HepG2 (cell line): ENCODE measurements at regions not wholly inside any gene's neighbourhood (a gene's known extent, or its start where the extent isn't known, plus 50 kb on each side); places are given as distances from the start of the nearest gene placed in this dataset.

Experiments used
- ATAC-seq: fragments of 200-7000 bp; cut with Tn5 transposase; 3 replicates; pipeline ENCODE4 v1.9.1; 2020; ENCODE audit warnings: mild to moderate bottlenecking, moderate library complexity
- BruUV-seq: library from RNA; stranded (reverse); fragments of 400-500 nt; replicated peaks from 2 replicates; lab custom pipeline; 2021; lab: Mats Ljungman, UMichigan
- CTCF ChIA-PET: fragments of 300-600 bp; formaldehyde crosslinking; extraction: SDS; loops from one replicate; lab custom pipeline; 2021; ENCODE audit warnings: low total read pairs, inconsistent platforms, low intra/inter-chr PET ratio; lab: Yijun Ruan, JAX
- POLR2A ChIA-PET: fragments of 350-600 bp; sonication (Branson Sonifier 250); formaldehyde crosslinking; loops from one replicate; lab custom pipeline; 2020; ENCODE audit warnings: antibody characterized with exemption, inconsistent platforms; lab: Yijun Ruan, JAX
- DNase-seq: peaks from one replicate; pipeline ENCODE4 v3.0.0-alpha.2; 2015; ENCODE audit warnings: low spot score
- FAIRE-seq: peaks from 3 replicates; lab custom pipeline; 2011; peaks lifted over from hg19 to GRCh38; lab: Jason Lieb, UNC
- H2AFZ ChIP-seq: one replicate; pipeline ENCODE4 v1.6.1; 2011; ENCODE audit warnings: low read length, inconsistent platforms
- H3K27ac ChIP-seq: fragments of 300-600 bp; 3 replicates; pipeline ENCODE4 v1.8.0; 2011; ENCODE audit warnings: mixed run types, mild to moderate bottlenecking, mixed read lengths, low read length, inconsistent platforms; ENCODE audit not compliant: insufficient read depth; ENCODE audit errors: extremely low read length
- H3K27me3 ChIP-seq, 2 experiments: fragments of 200-600 bp in 1 of 2; 2 replicates in 1 of 2; 3 replicates in 1 of 2; pipeline versions ENCODE4 v1.6.0 to v1.8.0; 2011; ENCODE audit warnings: low read length in 2 of 2, mild to moderate bottlenecking in 2 of 2, moderate library complexity in 2 of 2, inconsistent platforms in 1 of 2; ENCODE audit not compliant: insufficient read depth in 2 of 2, control insufficient read depth in 1 of 2
- H3K36me3 ChIP-seq, 2 experiments: fragments of 200-600 bp in 1 of 2; replicated peaks in 1 of 2; 2 replicates in 1 of 2; 3 replicates in 1 of 2; pipeline versions ENCODE4 v1.5.1 to v1.8.0; 2011; ENCODE audit warnings: low read length in 2 of 2, inconsistent platforms in 1 of 2; ENCODE audit not compliant: insufficient read depth in 2 of 2, control insufficient read depth in 1 of 2
- H3K4me1 ChIP-seq: 2 replicates; pipeline ENCODE4 v1.5.1; 2012; ENCODE audit warnings: low read length, inconsistent platforms; ENCODE audit not compliant: insufficient read depth
- H3K4me2 ChIP-seq: 2 replicates; pipeline ENCODE4 v1.6.0; 2011; ENCODE audit warnings: low read depth, low read length, inconsistent platforms
- H3K4me3 ChIP-seq, 3 experiments: fragments of 200-600 bp in 1 of 3; sonication (generic), shearing (Covaris generic) in 1 of 3; replicated peaks in 1 of 3; 2 replicates each; pipeline ENCODE4 v1.5.1; 2011 to 2016; ENCODE audit warnings: low read length in 3 of 3, inconsistent platforms in 2 of 3, low read depth in 2 of 3, mild to moderate bottlenecking in 2 of 3, control low read depth in 1 of 3, mixed read lengths in 1 of 3; ENCODE audit not compliant: insufficient read depth in 1 of 3
- H3K79me2 ChIP-seq: one replicate; pipeline ENCODE4 v1.6.1; 2011; ENCODE audit warnings: low read length, inconsistent platforms; ENCODE audit not compliant: insufficient read depth
- H3K9ac ChIP-seq: 2 replicates; pipeline ENCODE4 v1.6.0; 2011; ENCODE audit warnings: mild to moderate bottlenecking, low read depth, low read length, inconsistent platforms; ENCODE audit not compliant: insufficient read depth
- H3K9me3 ChIP-seq: 2 replicates; pipeline ENCODE4 v1.5.1; 2012; ENCODE audit warnings: mild to moderate bottlenecking, low read length
- H4K20me1 ChIP-seq: 2 replicates; pipeline ENCODE4 v1.6.0; 2011; ENCODE audit warnings: inconsistent platforms, mild to moderate bottlenecking, low read length, moderate library complexity; ENCODE audit not compliant: insufficient read depth
- GATAD2A ChIP-seq: IDR thresholded peaks from 2 replicates; pipeline ENCODE4 v1.6.1; 2016
- GFI1 ChIP-seq: sonication (generic); formaldehyde crosslinking; IDR thresholded peaks from 2 replicates; pipeline ENCODE4 v1.5.0; 2020; ENCODE audit warnings: missing genetic modification reagents, mild to moderate bottlenecking, borderline replicate concordance
- HOXA3 ChIP-seq: sonication (generic); formaldehyde crosslinking; IDR thresholded peaks from 2 replicates; pipeline ENCODE4 v1.5.0; 2020; ENCODE audit warnings: missing genetic modification reagents
- MXD4 ChIP-seq: IDR thresholded peaks from 2 replicates; pipeline ENCODE4 v1.6.1; 2016; ENCODE audit warnings: mild to moderate bottlenecking, missing biosample characterization, missing genetic modification reagents
- NFYC ChIP-seq: IDR thresholded peaks from 2 replicates; pipeline ENCODE4 v1.6.1; 2016; ENCODE audit warnings: missing genetic modification reagents, missing compliant biosample characterization
- ZNF138 ChIP-seq: sonication (generic); formaldehyde crosslinking; IDR thresholded peaks from 2 replicates; pipeline ENCODE4 v1.5.0; 2020; ENCODE audit warnings: mild to moderate bottlenecking, low read depth, missing genetic modification reagents
- ZNF160 ChIP-seq: sonication (generic); formaldehyde crosslinking; IDR thresholded peaks from 2 replicates; pipeline ENCODE4 v1.8.0; 2022; ENCODE audit warnings: mild to moderate bottlenecking, inconsistent platforms, missing genetic modification reagents
- WGBS: methylation state at CpG from one replicate; pipeline ENCODE4 v1.1.6; 2017; ENCODE audit warnings: low lambda C conversion rate; 5-methylcytosine and 5-hydroxymethylcytosine counted together
- in situ Hi-C: cut with HindIII; loops from 2 replicates; pipeline ENCODE4 v1.10.0; 2017; ENCODE audit warnings: low pct_unique_long_range_greater_than_20kb; ENCODE audit not compliant: extremely low pct_ligation_motif_present
- intact Hi-C: fragments of 100-400 bp; cut with micrococcal nuclease; formaldehyde crosslinking; loops from one replicate; pipeline ENCODE4 v1.10.0; 2022; ENCODE audit not compliant: unreplicated experiment
- TF ChIP-seq, protein P1 (sequence below): sonication (generic); formaldehyde crosslinking; IDR thresholded peaks from 2 replicates; pipeline ENCODE4 v1.5.0; 2020; ENCODE audit warnings: mild to moderate bottlenecking, missing genetic modification reagents, borderline replicate concordance

DNA sequence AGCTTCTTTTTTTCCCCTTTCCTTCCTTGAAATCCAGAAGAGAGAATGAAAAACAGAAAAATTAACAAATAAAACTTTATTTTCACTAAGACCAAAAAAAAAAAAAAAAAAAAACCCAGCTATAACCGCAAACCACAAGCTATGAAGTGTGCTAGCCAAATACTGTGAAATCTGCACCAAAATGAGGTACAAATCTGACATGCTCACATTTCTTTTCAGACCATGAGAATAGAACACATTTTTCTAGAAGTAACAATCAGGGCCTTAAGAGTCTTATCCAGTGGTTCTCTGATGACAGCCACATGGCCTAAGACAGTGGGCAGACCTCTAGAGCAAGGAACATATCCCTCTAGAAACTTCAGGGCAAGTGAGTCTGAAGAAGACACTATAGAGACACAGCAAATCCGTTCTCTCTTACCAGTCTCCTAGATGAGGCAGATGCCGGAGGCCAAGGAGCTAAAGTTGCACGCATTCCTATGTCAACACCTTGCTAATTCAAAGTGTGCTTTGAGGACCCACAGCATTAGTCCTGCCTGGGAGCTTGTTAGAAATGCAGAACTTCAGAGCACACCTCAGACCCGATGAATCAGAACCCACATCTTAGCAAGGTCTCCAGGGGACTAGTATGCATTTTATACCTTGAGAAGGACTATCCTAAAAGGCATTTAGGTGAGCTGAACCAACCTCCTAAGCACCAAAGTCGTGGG, 317.1 kb downstream of the MYCN start:
- ATAC-seq (no peak), DNase-seq (no peak)
- H3K79me2 ChIP-seq = no peaks in the 10 kb centered on the region
- ChIA-PET CTCF (no interaction called here), POLR2A (no interaction called here)
- in situ Hi-C loops = no loop called here
- no peak overlapping the region for H3K4me3 ChIP-seq
- H2AFZ ChIP-seq = no peak overlapping the region
- no peak for TF ChIP-seq ZNF138 (CRISPR knock-in tag)
- TF ChIP-seq, protein P1, sequence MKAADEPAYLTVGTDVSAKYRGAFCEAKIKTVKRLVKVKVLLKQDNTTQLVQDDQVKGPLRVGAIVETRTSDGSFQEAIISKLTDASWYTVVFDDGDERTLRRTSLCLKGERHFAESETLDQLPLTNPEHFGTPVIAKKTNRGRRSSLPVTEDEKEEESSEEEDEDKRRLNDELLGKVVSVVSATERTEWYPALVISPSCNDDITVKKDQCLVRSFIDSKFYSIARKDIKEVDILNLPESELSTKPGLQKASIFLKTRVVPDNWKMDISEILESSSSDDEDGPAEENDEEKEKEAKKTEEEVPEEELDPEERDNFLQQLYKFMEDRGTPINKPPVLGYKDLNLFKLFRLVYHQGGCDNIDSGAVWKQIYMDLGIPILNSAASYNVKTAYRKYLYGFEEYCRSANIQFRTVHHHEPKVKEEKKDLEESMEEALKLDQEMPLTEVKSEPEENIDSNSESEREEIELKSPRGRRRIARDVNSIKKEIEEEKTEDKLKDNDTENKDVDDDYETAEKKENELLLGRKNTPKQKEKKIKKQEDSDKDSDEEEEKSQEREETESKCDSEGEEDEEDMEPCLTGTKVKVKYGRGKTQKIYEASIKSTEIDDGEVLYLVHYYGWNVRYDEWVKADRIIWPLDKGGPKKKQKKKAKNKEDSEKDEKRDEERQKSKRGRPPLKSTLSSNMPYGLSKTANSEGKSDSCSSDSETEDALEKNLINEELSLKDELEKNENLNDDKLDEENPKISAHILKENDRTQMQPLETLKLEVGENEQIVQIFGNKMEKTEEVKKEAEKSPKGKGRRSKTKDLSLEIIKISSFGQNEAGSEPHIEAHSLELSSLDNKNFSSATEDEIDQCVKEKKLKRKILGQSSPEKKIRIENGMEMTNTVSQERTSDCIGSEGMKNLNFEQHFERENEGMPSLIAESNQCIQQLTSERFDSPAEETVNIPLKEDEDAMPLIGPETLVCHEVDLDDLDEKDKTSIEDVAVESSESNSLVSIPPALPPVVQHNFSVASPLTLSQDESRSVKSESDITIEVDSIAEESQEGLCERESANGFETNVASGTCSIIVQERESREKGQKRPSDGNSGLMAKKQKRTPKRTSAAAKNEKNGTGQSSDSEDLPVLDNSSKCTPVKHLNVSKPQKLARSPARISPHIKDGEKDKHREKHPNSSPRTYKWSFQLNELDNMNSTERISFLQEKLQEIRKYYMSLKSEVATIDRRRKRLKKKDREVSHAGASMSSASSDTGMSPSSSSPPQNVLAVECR (CRISPR knock-in tag) = no peak
- TF ChIP-seq GFI1 (CRISPR knock-in tag) = no peak
- TF ChIP-seq MXD4 (CRISPR knock-in tag) = no peak
- no peak for TF ChIP-seq ZNF160 (CRISPR knock-in tag)
- TF ChIP-seq NFYC (CRISPR knock-in tag) = no peak
- TF ChIP-seq GATAD2A (CRISPR knock-in tag) = no peak
- no peak for TF ChIP-seq HOXA3
- TF ChIP-seq, all 625 proteins: peak for 0
- Histone ChIP-seq H3K9ac (no peak overlapping the region), H4K20me1 (no peaks in the 10 kb centered on the region), H3K9me3 (no peaks in the 10 kb centered on the region), H3K27ac (no peak overlapping the region), H3K36me3 (no peaks in the 10 kb centered on the region), H3K4me1 (no peaks in the 10 kb centered on the region), H3K4me2 (no peak overlapping the region), H3K27me3 (no peaks in the 10 kb centered on the region)
- intact Hi-C loops = no loop called here
- BruUV-seq = no TSS peak
- FAIRE-seq = no peak
- 57% methylated on average over 6 of the region's 6 CpGs for WGBS
